PC-9 (cell line): ENCODE measurements at regions not wholly inside any gene's neighbourhood (a gene's known extent, or its start where the extent isn't known, plus 50 kb on each side); places are given as distances from the start of the nearest gene placed in this dataset.

Experiments
- BruUV-seq: library from RNA; stranded (reverse); fragments of 400-500 nt; replicated peaks from 2 replicates; lab custom pipeline; 2021; lab: Mats Ljungman, UMichigan
- CTCF ChIA-PET: fragments of 300-600 bp; sonication (Branson Sonifier 250); formaldehyde crosslinking; loops from one replicate; lab custom pipeline; 2022; ENCODE audit warnings: antibody characterized with exemption; lab: Charles Lee
- POLR2A ChIA-PET: fragments of 300-600 bp; sonication (Branson Sonifier 250); formaldehyde crosslinking; loops from one replicate; lab custom pipeline; 2022; ENCODE audit warnings: antibody characterized with exemption; ENCODE audit not compliant: unreplicated experiment; lab: Charles Lee
- DNase-seq, 2 experiments: peaks; one replicate each; pipeline versions ENCODE4 v3.0.0 to v3.0.0-alpha.2; 2015 to 2022; ENCODE audit warnings: mixed read lengths in 1 of 2
- H2AFZ ChIP-seq: fragments of 200-600 bp; sonication (generic); 2 replicates; pipeline ENCODE4 v1.8.1; 2017; ENCODE audit warnings: antibody characterized with exemption
- H3F3A ChIP-seq: fragments of 200-600 bp; sonication (generic); 2 replicates; pipeline ENCODE4 v1.8.1; 2017; ENCODE audit warnings: antibody characterized with exemption, mild to moderate bottlenecking, low read depth; ENCODE audit not compliant: insufficient read depth
- H3K27ac ChIP-seq: fragments of 200-600 bp; sonication (generic); 2 replicates; pipeline ENCODE4 v1.6.1; 2016; ENCODE audit warnings: mixed run types
- H3K27me3 ChIP-seq: fragments of 200-600 bp; sonication (generic); 2 replicates; pipeline ENCODE4 v1.6.1; 2016; ENCODE audit warnings: low read depth, mixed run types; ENCODE audit not compliant: insufficient read depth
- H3K36me3 ChIP-seq: fragments of 200-600 bp; sonication (generic); 2 replicates; pipeline ENCODE4 v1.6.1; 2016; ENCODE audit warnings: low read depth, mixed run types
- H3K4me1 ChIP-seq: fragments of 200-600 bp; sonication (generic); replicated peaks from 2 replicates; pipeline ENCODE4 v1.6.1; 2016; ENCODE audit warnings: mixed run types; ENCODE audit not compliant: insufficient read depth
- H3K4me2 ChIP-seq: fragments of 200-600 bp; sonication (generic); 2 replicates; pipeline ENCODE4 v1.6.1; 2017; ENCODE audit warnings: mixed run types
- H3K4me3 ChIP-seq: fragments of 200-600 bp; sonication (generic); 2 replicates; pipeline ENCODE4 v1.6.1; 2016; ENCODE audit warnings: mixed run types
- H3K79me2 ChIP-seq: fragments of 200-600 bp; sonication (generic); 2 replicates; pipeline ENCODE4 v1.6.1; 2017; ENCODE audit warnings: low read depth, mixed run types
- H3K9me2 ChIP-seq: fragments of 200-600 bp; sonication (generic); 2 replicates; pipeline ENCODE4 v1.8.1; 2017; ENCODE audit warnings: mild to moderate bottlenecking; ENCODE audit not compliant: insufficient read depth
- H3K9me3 ChIP-seq: fragments of 200-600 bp; sonication (generic); 2 replicates; pipeline ENCODE4 v1.8.1; 2016; ENCODE audit warnings: low read depth; ENCODE audit not compliant: insufficient read depth
- H4K20me1 ChIP-seq: fragments of 200-600 bp; sonication (generic); 2 replicates; pipeline ENCODE4 v1.8.1; 2017; ENCODE audit not compliant: insufficient read depth
- EZH2 ChIP-seq: fragments of 200-600 bp; sonication (generic); IDR thresholded peaks from 2 replicates; pipeline ENCODE4 v1.8.0; 2017; ENCODE audit warnings: antibody characterized with exemption, low read depth
- intact Hi-C: fragments of 100-400 bp; cut with micrococcal nuclease; formaldehyde crosslinking; loops from one replicate; pipeline ENCODE4 v1.10.0; 2022; ENCODE audit not compliant: unreplicated experiment
- TF ChIP-seq, protein P1 (sequence below): fragments of 200-600 bp; sonication (generic); conservative IDR thresholded peaks from 2 replicates; pipeline ENCODE4 v1.6.1; 2017; ENCODE audit warnings: mixed run types, antibody characterized with exemption, mild to moderate bottlenecking, moderate library complexity

DNA sequence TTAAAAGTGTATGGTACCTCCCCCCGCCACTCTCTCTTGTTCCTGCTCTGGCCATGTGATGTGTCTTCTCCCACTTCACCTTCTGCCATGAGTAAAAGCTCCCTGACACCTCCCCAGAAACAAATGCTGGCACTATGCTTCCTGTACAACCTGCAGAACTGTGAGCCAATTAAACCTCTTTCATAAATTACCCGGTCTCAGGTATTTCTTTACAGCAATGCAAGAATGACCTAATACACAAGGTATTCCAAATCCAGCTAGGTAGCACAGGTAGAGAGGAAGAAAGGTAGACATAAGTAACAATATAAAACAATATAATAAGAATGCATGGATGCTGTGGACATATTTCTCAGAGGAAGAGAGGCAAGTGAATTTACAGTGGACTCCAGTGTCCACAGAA is 394.1 kb upstream of the ARID1B start:
- Histone ChIP-seq H3K4me2 (no peak overlapping the region), H3K27me3 (no peaks in the 10 kb centered on the region), H3F3A (no peaks in the 10 kb centered on the region), H3K27ac (no peak overlapping the region), H3K4me1 (peaks cover 8% of the 10 kb centered on the region), H3K9me2 (no peaks in the 10 kb centered on the region), H3K4me3 (no peak overlapping the region), H3K9me3 (no peaks in the 10 kb centered on the region), H3K79me2 (no peaks in the 10 kb centered on the region), H4K20me1 (no peaks in the 10 kb centered on the region), H3K36me3 (no peaks in the 10 kb centered on the region), H2AFZ (no peak overlapping the region)
- BruUV-seq: no TSS peak
- intact Hi-C loops: no loop called here
- ChIA-PET POLR2A (no interaction called here), CTCF (no interaction called here)
- TF ChIP-seq, protein P1, sequence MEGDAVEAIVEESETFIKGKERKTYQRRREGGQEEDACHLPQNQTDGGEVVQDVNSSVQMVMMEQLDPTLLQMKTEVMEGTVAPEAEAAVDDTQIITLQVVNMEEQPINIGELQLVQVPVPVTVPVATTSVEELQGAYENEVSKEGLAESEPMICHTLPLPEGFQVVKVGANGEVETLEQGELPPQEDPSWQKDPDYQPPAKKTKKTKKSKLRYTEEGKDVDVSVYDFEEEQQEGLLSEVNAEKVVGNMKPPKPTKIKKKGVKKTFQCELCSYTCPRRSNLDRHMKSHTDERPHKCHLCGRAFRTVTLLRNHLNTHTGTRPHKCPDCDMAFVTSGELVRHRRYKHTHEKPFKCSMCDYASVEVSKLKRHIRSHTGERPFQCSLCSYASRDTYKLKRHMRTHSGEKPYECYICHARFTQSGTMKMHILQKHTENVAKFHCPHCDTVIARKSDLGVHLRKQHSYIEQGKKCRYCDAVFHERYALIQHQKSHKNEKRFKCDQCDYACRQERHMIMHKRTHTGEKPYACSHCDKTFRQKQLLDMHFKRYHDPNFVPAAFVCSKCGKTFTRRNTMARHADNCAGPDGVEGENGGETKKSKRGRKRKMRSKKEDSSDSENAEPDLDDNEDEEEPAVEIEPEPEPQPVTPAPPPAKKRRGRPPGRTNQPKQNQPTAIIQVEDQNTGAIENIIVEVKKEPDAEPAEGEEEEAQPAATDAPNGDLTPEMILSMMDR: no peak
- TF ChIP-seq EZH2: no peak
- DNase-seq: no peak

DNA sequence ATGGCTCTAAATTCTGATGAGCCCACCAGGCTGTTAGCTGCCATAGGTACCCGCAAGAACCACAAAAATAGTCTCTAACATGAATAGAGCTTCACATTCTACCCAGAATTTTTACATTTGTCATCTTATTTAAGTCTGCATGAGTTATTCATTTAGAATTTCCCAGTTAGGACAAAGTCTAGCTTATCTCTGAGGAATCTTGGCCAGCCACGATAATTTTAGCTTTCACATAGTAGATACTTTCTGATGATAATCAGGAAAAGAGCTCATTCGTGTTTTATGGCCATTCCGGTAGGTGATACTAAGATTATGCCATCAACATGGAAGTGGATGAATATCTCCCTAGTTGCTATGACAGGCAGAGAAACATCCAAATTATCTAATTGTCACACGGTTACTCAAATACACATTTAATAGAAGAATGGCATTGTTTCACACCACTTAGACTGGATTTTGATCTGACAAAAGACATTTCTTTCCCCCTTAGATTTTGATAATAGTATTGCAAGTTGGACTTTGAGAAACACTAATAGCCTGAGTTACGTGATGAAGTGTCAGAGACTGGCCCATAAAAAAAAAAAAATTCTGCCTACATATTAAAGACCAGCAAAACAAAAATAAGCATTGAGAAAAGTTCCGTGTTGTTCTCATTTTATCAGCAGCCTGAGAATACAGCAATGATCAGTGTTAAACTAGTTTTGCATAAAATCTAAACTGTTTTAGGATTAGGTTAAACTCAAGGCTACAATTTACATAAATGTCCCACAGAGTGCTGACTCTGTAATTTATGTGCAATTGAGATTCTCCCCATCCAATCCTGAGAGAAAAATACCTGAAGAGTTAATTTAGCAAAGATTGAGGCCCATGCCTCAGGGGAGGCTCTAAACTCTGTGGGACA is 397.5 kb upstream of the ARID1B start:
- no peaks in the 10 kb centered on the region for H3F3A ChIP-seq
- no peak overlapping the region for H3K4me3 ChIP-seq
- no peaks in the 10 kb centered on the region for H4K20me1 ChIP-seq
- no peak for TF ChIP-seq EZH2
- TF ChIP-seq, protein P1: no peak
- intact Hi-C loops: no loop called here
- H3K4me2 ChIP-seq: peak overlapping the region; percentile 34; the same call in 1 of the 2 replicates
- no peaks in the 10 kb centered on the region for H3K9me2 ChIP-seq
- ChIA-PET CTCF (no interaction called here), POLR2A (no interaction called here)
- DNase-seq: no peak
- BruUV-seq: no TSS peak
- no peaks in the 10 kb centered on the region for H3K36me3 ChIP-seq
- H3K79me2 ChIP-seq: no peaks in the 10 kb centered on the region
- H3K9me3 ChIP-seq: no peaks in the 10 kb centered on the region
- peaks cover 8% of the 10 kb centered on the region for H3K4me1 ChIP-seq
- no peaks in the 10 kb centered on the region for H3K27me3 ChIP-seq
- no peak overlapping the region for H3K27ac ChIP-seq
- no peak overlapping the region for H2AFZ ChIP-seq

DNA sequence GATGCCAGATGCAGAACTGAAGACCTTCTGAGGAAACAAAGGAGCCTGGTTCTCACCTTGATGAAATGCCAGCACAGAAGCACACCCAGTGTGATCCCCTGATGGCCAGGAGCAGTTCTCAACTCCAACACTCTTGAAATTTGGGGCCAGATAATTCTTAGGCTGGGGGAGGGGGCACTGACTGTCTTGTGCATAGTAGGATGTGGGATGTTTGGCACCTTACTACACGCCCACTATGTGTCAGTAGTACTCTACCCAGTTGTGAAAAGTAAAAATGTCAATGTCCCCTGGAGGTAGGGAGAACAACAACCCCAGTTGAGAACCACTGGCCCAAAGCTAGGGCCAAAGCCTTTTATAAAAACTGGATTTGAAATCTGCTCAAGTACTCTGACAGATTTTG is 398.3 kb upstream of the ARID1B start:
- Histone ChIP-seq H3K9me2 (no peaks in the 10 kb centered on the region), H3K27ac (no peak overlapping the region), H3K4me1 (peaks cover 8% of the 10 kb centered on the region), H3F3A (no peaks in the 10 kb centered on the region), H3K27me3 (no peaks in the 10 kb centered on the region), H3K9me3 (no peaks in the 10 kb centered on the region), H3K4me3 (no peak overlapping the region), H4K20me1 (no peaks in the 10 kb centered on the region), H3K79me2 (no peaks in the 10 kb centered on the region), H2AFZ (no peak overlapping the region), H3K36me3 (no peaks in the 10 kb centered on the region), H3K4me2 (no peak overlapping the region)
- TF ChIP-seq, protein P1: no peak
- TF ChIP-seq EZH2: no peak
- intact Hi-C loops: no loop called here
- no TSS peak for BruUV-seq
- ChIA-PET POLR2A (no interaction called here), CTCF (no interaction called here)
- DNase-seq: no peak
